Ascending aorta (tissue), 2 donors: ENCODE measurements at regions not wholly inside any gene's neighbourhood (a gene's known extent, or its start where the extent isn't known, plus 50 kb on each side); places are given as distances from the start of the nearest gene placed in this dataset.

Experiments used
- DNase-seq, 2 donors: peaks; one replicate each; pipeline ENCODE4 v3.0.0-alpha.2; 2019; ENCODE audit warnings: low spot score in 2 of 2
- H3K27ac ChIP-seq, 2 donors: fragments of 200-600 bp; sonication (generic); one replicate each; pipeline ENCODE4 v1.5.1; 2016 to 2017; ENCODE audit warnings: mild to moderate bottlenecking in 1 of 2
- H3K27me3 ChIP-seq: fragments of 200-600 bp; sonication (generic); one replicate; pipeline ENCODE4 v1.5.1; 2017
- H3K36me3 ChIP-seq, 2 donors: fragments of 200-600 bp; sonication (generic); one replicate each; pipeline ENCODE4 v1.5.1; 2016
- H3K4me1 ChIP-seq, 2 donors: fragments of 200-600 bp; sonication (generic); one replicate each; pipeline ENCODE4 v1.5.1; 2016 to 2017; ENCODE audit warnings: mild to moderate bottlenecking in 1 of 2
- H3K4me3 ChIP-seq, 2 donors: fragments of 200-600 bp; sonication (generic); one replicate each; pipeline ENCODE4 v1.5.1; 2016 to 2017; ENCODE audit warnings: mild to moderate bottlenecking in 1 of 2
- H3K9me3 ChIP-seq, 2 donors: fragments of 200-600 bp; sonication (generic); one replicate each; pipeline ENCODE4 v1.5.1; 2016
- intact Hi-C: fragments of 100-400 bp; cut with DNase I; formaldehyde crosslinking; loops from one replicate; pipeline ENCODE4 v1.15.1; 2023
- TF ChIP-seq, protein P1 (sequence below), 3 experiments: fragments of 200-600 bp in 2 of 3; fragments of 450-650 bp in 1 of 3; sonication (generic) in 2 of 3; IDR thresholded peaks; one replicate each; pipeline ENCODE4 v1.5.1; 2016 to 2019; ENCODE audit warnings: antibody characterized with exemption in 3 of 3, mild to moderate bottlenecking in 1 of 3, moderate library complexity in 1 of 3

DNA sequence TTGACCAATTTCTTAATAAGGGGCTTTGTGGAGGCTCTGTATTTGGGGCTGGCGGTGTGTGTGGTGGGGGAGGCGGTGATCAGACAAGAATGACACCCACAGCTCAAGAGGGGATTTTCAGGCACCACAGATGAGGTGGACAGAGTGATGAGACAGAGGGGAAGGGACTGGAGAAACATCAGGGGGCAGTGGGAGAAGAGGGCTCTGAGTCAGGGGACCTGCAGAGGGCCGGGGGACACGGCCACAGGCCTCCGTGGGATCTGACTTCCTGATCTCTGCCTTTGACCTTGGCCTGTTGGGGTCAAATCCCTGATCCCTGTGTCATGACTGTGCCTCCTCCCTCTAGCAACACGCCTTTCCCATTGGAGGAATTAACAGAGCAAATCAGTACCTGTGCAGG lies 197.7 kb downstream of the C9orf50 start:
- Histone ChIP-seq H3K4me3 (no peak overlapping the region), H3K36me3 (no peaks in the 10 kb centered on the region), H3K9me3 (no peaks in the 10 kb centered on the region), H3K4me1 (no peaks in the 10 kb centered on the region), H3K27me3 (no peaks in the 10 kb centered on the region), H3K27ac (no peak overlapping the region)
- TF ChIP-seq, protein P1, sequence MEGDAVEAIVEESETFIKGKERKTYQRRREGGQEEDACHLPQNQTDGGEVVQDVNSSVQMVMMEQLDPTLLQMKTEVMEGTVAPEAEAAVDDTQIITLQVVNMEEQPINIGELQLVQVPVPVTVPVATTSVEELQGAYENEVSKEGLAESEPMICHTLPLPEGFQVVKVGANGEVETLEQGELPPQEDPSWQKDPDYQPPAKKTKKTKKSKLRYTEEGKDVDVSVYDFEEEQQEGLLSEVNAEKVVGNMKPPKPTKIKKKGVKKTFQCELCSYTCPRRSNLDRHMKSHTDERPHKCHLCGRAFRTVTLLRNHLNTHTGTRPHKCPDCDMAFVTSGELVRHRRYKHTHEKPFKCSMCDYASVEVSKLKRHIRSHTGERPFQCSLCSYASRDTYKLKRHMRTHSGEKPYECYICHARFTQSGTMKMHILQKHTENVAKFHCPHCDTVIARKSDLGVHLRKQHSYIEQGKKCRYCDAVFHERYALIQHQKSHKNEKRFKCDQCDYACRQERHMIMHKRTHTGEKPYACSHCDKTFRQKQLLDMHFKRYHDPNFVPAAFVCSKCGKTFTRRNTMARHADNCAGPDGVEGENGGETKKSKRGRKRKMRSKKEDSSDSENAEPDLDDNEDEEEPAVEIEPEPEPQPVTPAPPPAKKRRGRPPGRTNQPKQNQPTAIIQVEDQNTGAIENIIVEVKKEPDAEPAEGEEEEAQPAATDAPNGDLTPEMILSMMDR (IDR thresholded peaks at IDR 0.05): no peak
- intact Hi-C loops: no loop called here
- DNase-seq: no peak

DNA sequence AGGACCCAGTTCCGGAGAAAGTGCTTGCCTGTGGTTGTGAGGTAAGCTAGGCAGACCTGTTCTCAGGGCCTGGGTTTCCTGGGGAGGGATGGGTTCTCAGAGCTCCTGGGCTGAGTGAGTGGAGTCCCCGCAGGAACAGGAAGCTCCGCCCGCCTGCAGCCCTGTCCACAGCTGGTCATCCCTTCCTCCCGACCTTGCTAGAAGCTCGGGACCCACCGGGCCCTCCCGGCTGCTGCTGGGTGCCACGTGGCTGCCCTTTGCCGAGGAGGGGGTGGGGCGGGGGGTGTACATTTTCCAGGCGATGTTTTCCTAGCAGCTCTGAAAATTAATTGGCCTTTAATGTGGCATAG lies 198.1 kb downstream of the C9orf50 start:
- TF ChIP-seq, protein P1 (IDR thresholded peaks at IDR 0.05): no peak
- no peak for DNase-seq

DNA sequence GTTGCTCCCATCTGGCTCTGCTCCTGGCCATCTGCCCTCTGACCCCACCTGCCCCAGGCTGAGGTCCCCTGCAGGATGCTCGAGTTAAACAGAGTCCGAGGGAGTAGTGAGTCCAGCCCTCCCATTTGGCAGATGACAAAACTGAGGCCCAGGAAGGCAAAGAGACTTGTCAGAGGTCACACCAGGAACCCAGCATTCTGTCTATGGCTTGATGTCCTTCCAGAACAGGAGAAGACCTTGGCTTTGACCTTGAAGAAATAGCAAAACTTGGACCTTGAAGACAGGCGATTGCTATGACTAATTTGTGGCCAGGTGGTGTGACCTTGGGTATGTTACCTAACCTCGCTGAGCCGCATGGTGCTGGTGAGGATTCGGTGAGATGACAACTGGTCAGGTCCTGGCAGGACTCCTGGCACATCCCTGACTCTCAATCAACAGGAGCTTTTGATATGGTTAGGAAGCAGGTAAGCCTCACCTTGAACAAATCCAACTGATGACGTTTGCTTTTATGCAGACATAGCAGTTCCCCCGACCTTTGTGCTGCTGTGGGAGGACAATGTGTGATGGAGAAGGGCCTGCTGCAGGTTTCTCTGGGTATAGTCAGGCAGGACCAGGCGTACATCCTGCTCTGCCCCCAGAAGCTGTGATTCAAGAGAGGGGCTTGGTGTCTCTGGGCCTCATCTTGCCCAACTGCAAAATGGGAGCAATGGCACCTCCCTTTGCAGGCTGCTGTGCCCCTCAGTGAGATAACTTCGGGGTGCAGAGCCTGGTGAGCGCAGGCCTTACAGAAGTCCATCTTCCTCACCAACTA lies 198.7 kb downstream of the C9orf50 start:
- TF ChIP-seq, protein P1 (IDR thresholded peaks at IDR 0.05): no peak
- intact Hi-C loops: no loop called here

More for the DNA sequence above, 198.1 kb downstream of the C9orf50 start:
- no peak overlapping the region for H3K4me3 ChIP-seq
- no peaks in the 10 kb centered on the region for H3K36me3 ChIP-seq
- no peaks in the 10 kb centered on the region for H3K27me3 ChIP-seq
- no peak overlapping the region for H3K27ac ChIP-seq
- no peaks in the 10 kb centered on the region for H3K9me3 ChIP-seq
- intact Hi-C loops: no loop called here
- H3K4me1 ChIP-seq: no peaks in the 10 kb centered on the region

DNA sequence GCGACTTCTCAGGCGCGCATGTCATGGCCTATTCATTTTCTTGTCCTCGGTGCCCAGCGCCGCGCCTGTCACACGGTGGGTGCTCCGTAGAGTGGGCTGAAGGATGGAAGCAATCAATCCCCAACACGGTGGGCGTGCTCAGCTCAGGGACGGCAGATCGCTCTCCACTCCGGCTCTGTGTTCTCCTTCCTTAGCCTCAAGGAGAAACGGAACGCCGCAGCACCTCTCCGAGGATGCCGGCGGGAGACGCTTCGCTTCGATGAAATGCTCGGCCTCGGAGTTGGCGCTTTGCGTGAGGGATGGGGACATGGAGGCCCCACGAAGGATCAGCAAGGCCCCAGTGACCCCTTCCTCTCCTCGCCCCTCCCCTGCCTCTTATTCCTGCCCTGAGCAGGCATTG lies 199.5 kb downstream of the C9orf50 start:
- TF ChIP-seq, protein P1 (IDR thresholded peaks at IDR 0.05): no peak
- intact Hi-C loops: no loop called here
- Histone ChIP-seq H3K36me3 (no peaks in the 10 kb centered on the region), H3K9me3 (no peaks in the 10 kb centered on the region), H3K4me3 (no peak overlapping the region), H3K27me3 (no peaks in the 10 kb centered on the region), H3K4me1 (no peaks in the 10 kb centered on the region), H3K27ac (no peak overlapping the region)
- no peak for DNase-seq

More for the DNA sequence above, 198.7 kb downstream of the C9orf50 start:
- Histone ChIP-seq H3K4me1 (no peaks in the 10 kb centered on the region), H3K27ac (no peak overlapping the region), H3K4me3 (no peak overlapping the region), H3K9me3 (no peaks in the 10 kb centered on the region), H3K27me3 (no peaks in the 10 kb centered on the region), H3K36me3 (no peaks in the 10 kb centered on the region)
- no peak for DNase-seq

DNA sequence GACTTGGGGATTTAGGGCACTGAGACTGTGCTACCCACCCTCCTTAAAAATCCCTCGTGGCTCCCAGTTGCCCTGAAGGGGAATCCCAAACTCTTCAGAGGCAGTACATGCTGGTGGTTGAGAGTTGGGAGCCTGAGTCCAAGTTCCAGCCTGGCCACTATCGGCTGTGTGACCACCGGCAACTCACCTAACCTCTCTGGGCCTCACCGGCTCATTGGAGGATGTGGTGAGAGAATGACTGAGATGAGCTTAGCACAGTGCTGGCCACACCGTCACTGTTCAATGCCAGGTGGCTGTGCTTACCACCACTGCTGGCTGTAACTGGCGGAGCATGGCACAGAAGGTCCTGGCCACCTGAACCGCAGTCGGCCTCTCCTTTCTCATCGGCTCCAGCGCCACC lies 200.2 kb downstream of the C9orf50 start:
- H3K27ac ChIP-seq: no peak overlapping the region

More for the DNA sequence above, 200.2 kb downstream of the C9orf50 start:
- Histone ChIP-seq H3K4me3 (no peak overlapping the region), H3K27me3 (no peaks in the 10 kb centered on the region), H3K4me1 (no peaks in the 10 kb centered on the region), H3K36me3 (no peaks in the 10 kb centered on the region), H3K9me3 (no peaks in the 10 kb centered on the region)
- TF ChIP-seq, protein P1 (IDR thresholded peaks at IDR 0.05): no peak
- intact Hi-C loops: no loop called here
- DNase-seq: no peak
